Astrocyte (in vitro differentiated cells and primary cell): ENCODE measurements at regions not wholly inside any gene's neighbourhood (a gene's known extent, or its start where the extent isn't known, plus 50 kb on each side); places are given as distances from the start of the nearest gene placed in this dataset.

Source experiments
- DNase-seq: peaks from one replicate; pipeline ENCODE4 v3.0.0-alpha.2; 2010; ENCODE audit warnings: low read depth
- FAIRE-seq: peaks from 2 replicates; lab custom pipeline; 2011; peaks lifted over from hg19 to GRCh38; lab: Jason Lieb, UNC
- H2AFZ ChIP-seq: 2 replicates; pipeline ENCODE4 v1.6.0; 2012; ENCODE audit warnings: low read depth, low read length, inconsistent platforms
- H3K27ac ChIP-seq: 2 replicates; pipeline ENCODE4 v1.5.1; 2011; ENCODE audit warnings: low read depth, low read length, inconsistent platforms
- H3K27me3 ChIP-seq: 2 replicates; pipeline ENCODE4 v1.6.0; 2011; ENCODE audit warnings: low read length, inconsistent platforms; ENCODE audit not compliant: insufficient read depth
- H3K36me3 ChIP-seq: 2 replicates; pipeline ENCODE4 v1.5.1; 2011; ENCODE audit warnings: low read length, inconsistent platforms; ENCODE audit not compliant: insufficient read depth
- H3K4me1 ChIP-seq: 2 replicates; pipeline ENCODE4 v1.5.1; 2011; ENCODE audit warnings: low read length, inconsistent platforms; ENCODE audit not compliant: insufficient read depth
- H3K4me2 ChIP-seq: 2 replicates; pipeline ENCODE4 v1.6.0; 2012; ENCODE audit warnings: low read length, inconsistent platforms
- H3K4me3 ChIP-seq: 2 replicates; pipeline ENCODE4 v1.5.1; 2011; ENCODE audit warnings: low read depth, mild to moderate bottlenecking, low read length, inconsistent platforms; ENCODE audit not compliant: insufficient read depth
- H3K79me2 ChIP-seq: 2 replicates; pipeline ENCODE4 v1.6.0; 2012; ENCODE audit warnings: mild to moderate bottlenecking, low read length, inconsistent platforms; ENCODE audit not compliant: insufficient read depth
- H3K9ac ChIP-seq: 2 replicates; pipeline ENCODE4 v1.6.0; 2012; ENCODE audit warnings: mild to moderate bottlenecking, low read length, inconsistent platforms
- H3K9me3 ChIP-seq: 2 replicates; pipeline ENCODE4 v1.5.1; 2012; ENCODE audit warnings: low read depth, mild to moderate bottlenecking, low read length, inconsistent platforms; ENCODE audit not compliant: insufficient read depth
- H4K20me1 ChIP-seq: 2 replicates; pipeline ENCODE4 v1.6.0; 2012; ENCODE audit warnings: low read length, inconsistent platforms; ENCODE audit not compliant: insufficient read depth
- H3K27ac Mint-ChIP-seq: one replicate; pipeline ENCODE4 v1.8.0; 2021; ENCODE audit warnings: mild to moderate bottlenecking, mixed read lengths; ENCODE audit not compliant: unreplicated experiment
- H3K27me3 Mint-ChIP-seq: one replicate; pipeline ENCODE4 v1.8.0; 2021; ENCODE audit warnings: low read depth, mixed read lengths; ENCODE audit not compliant: unreplicated experiment
- H3K36me3 Mint-ChIP-seq: one replicate; pipeline ENCODE4 v1.8.0; 2021; ENCODE audit warnings: low read depth, mixed read lengths; ENCODE audit not compliant: unreplicated experiment
- H3K4me1 Mint-ChIP-seq: one replicate; pipeline ENCODE4 v1.8.0; 2021; ENCODE audit warnings: low read depth, mixed read lengths; ENCODE audit not compliant: unreplicated experiment
- H3K4me3 Mint-ChIP-seq: one replicate; pipeline ENCODE4 v1.8.0; 2021; ENCODE audit warnings: mild to moderate bottlenecking, moderate library complexity, mixed read lengths; ENCODE audit not compliant: unreplicated experiment
- H3K9me3 Mint-ChIP-seq: one replicate; pipeline ENCODE4 v1.8.0; 2021; ENCODE audit warnings: mild to moderate bottlenecking, mixed read lengths; ENCODE audit not compliant: unreplicated experiment
- CTCF ChIP-seq: IDR thresholded peaks from 2 replicates; pipeline ENCODE4 v1.5.1; 2011; ENCODE audit warnings: low read depth, mild to moderate bottlenecking, inconsistent platforms, low read length, moderate library complexity; ENCODE audit not compliant: insufficient read depth
- EZH2 ChIP-seq: IDR thresholded peaks from 2 replicates; pipeline ENCODE4 v1.6.1; 2012; ENCODE audit warnings: mild to moderate bottlenecking, low read length, inconsistent platforms; ENCODE audit not compliant: insufficient read depth

- Mint-ChIP-seq H3K4me3 (no peak overlapping the region), H3K9me3 (peaks cover 3% of the 10 kb centered on the region), H3K27me3 (no peaks in the 10 kb centered on the region), H3K27ac (no peak overlapping the region), H3K4me1 (no peaks in the 10 kb centered on the region), H3K36me3 (no peaks in the 10 kb centered on the region)
- Histone ChIP-seq H4K20me1 (no peaks in the 10 kb centered on the region), H3K4me2 (no peak overlapping the region), H3K9ac (no peak overlapping the region), H3K27me3 (no peaks in the 10 kb centered on the region), H3K4me3 (no peak overlapping the region), H3K9me3 (no peaks in the 10 kb centered on the region), H3K79me2 (no peaks in the 10 kb centered on the region), H3K36me3 (no peaks in the 10 kb centered on the region), H3K4me1 (no peaks in the 10 kb centered on the region), H3K27ac (no peak overlapping the region), H2AFZ (no peak overlapping the region)
- FAIRE-seq = no peak
- TF ChIP-seq EZH2 = no peak
- no peak for TF ChIP-seq CTCF
- peak; percentile 78 for DNase-seq
Measured at GRCh38 chr20:52889225-52889624, 82.9 kb upstream of the TSHZ2 start.

GRCh38 chr20:52888096-52888495 is 84.1 kb upstream of the TSHZ2 start:
- Mint-ChIP-seq H3K36me3 (no peaks in the 10 kb centered on the region), H3K27ac (no peak overlapping the region), H3K9me3 (peaks cover 3% of the 10 kb centered on the region), H3K27me3 (no peaks in the 10 kb centered on the region), H3K4me1 (no peaks in the 10 kb centered on the region), H3K4me3 (no peak overlapping the region)
- Histone ChIP-seq H3K4me3 (no peak overlapping the region), H2AFZ (no peak overlapping the region), H3K4me1 (no peaks in the 10 kb centered on the region), H3K9ac (no peak overlapping the region), H3K27ac (no peak overlapping the region), H4K20me1 (no peaks in the 10 kb centered on the region), H3K36me3 (no peaks in the 10 kb centered on the region), H3K27me3 (no peaks in the 10 kb centered on the region), H3K4me2 (no peak overlapping the region), H3K9me3 (no peaks in the 10 kb centered on the region), H3K79me2 (no peaks in the 10 kb centered on the region)
- no peak for TF ChIP-seq CTCF
- TF ChIP-seq EZH2 = no peak
- DNase-seq (peak; percentile 10), FAIRE-seq (no peak)

- no peaks in the 10 kb centered on the region for H3K4me1 Mint-ChIP-seq
Measured at GRCh38 chr20:52880997-52881396, 91.2 kb upstream of the TSHZ2 start.

More at GRCh38 chr20:52880997-52881396, 91.2 kb upstream of the TSHZ2 start:
- H3K27ac Mint-ChIP-seq = no peak overlapping the region
- no peaks in the 10 kb centered on the region for H3K9me3 ChIP-seq
- no peak overlapping the region for H3K4me3 ChIP-seq
- H2AFZ ChIP-seq = no peak overlapping the region
- TF ChIP-seq EZH2 = no peak
- no peak for TF ChIP-seq CTCF
- no peaks in the 10 kb centered on the region for H3K27me3 ChIP-seq
- no peak overlapping the region for H3K4me2 ChIP-seq
- H3K9me3 Mint-ChIP-seq = peaks cover 2% of the 10 kb centered on the region
- no peak for DNase-seq
- FAIRE-seq = no peak
- H3K36me3 ChIP-seq = no peaks in the 10 kb centered on the region
- no peak overlapping the region for H3K4me3 Mint-ChIP-seq
- H4K20me1 ChIP-seq = no peaks in the 10 kb centered on the region
- H3K79me2 ChIP-seq = no peaks in the 10 kb centered on the region
- no peaks in the 10 kb centered on the region for H3K36me3 Mint-ChIP-seq
- no peak overlapping the region for H3K9ac ChIP-seq
- H3K27ac ChIP-seq = no peak overlapping the region
- peaks cover 8% of the 10 kb centered on the region for H3K27me3 Mint-ChIP-seq
- H3K4me1 ChIP-seq = no peaks in the 10 kb centered on the region
